Suppressor macrophage treated with lipopolysaccharide for 4 hours (primary cell): ENCODE measurements at regions not wholly inside any gene's neighbourhood (a gene's known extent, or its start where the extent isn't known, plus 50 kb on each side); places are given as distances from the start of the nearest gene placed in this dataset.
"Not testable (repeated sequence)": the region's sequence is repeated elsewhere in the genome, so short reads cannot be mapped to it uniquely, and the experiment has no call there.

Experiments used
- DNase-seq: peaks from one replicate; pipeline ENCODE4 v3.0.0-alpha.2; 2020

- no peak for DNase-seq
Observed at GRCh38 chr3:88298189-88298588, 148.4 kb downstream of the C3orf38 start.

GRCh38 chr3:88301273-88301995 is 151.7 kb downstream of the C3orf38 start:
- DNase-seq = no peak

- no peak for DNase-seq
Observed at GRCh38 chr3:88301996-88302393, 152.2 kb downstream of the C3orf38 start.

- DNase-seq = not testable (repeated sequence)
Observed at GRCh38 chr3:88303331-88303904, 153.7 kb downstream of the C3orf38 start.

GRCh38 chr3:88307666-88308065 is 157.9 kb downstream of the C3orf38 start:
- no peak for DNase-seq

- no peak for DNase-seq
Observed at GRCh38 chr3:88311826-88312225, 162.1 kb downstream of the C3orf38 start.

GRCh38 chr3:88312256-88312655 is 162.5 kb downstream of the C3orf38 start:
- no peak for DNase-seq

GRCh38 chr3:88318067-88318466 is 168.3 kb downstream of the C3orf38 start:
- no peak for DNase-seq

- no peak for DNase-seq
Observed at GRCh38 chr3:88321363-88322050, 171.7 kb downstream of the C3orf38 start.

GRCh38 chr3:88324788-88325187 is 175.0 kb downstream of the C3orf38 start:
- DNase-seq = no peak

- DNase-seq = no peak
Observed at GRCh38 chr3:88334187-88334868, 184.6 kb downstream of the C3orf38 start.

- DNase-seq = no peak
Observed at GRCh38 chr3:88336894-88337293, 187.1 kb downstream of the C3orf38 start.

- no peak for DNase-seq
Observed at GRCh38 chr3:88343264-88343663, 193.5 kb downstream of the C3orf38 start.

- no peak for DNase-seq
Observed at GRCh38 chr3:88346643-88347042, 196.9 kb downstream of the C3orf38 start.

GRCh38 chr3:88362428-88362827 is 212.7 kb downstream of the C3orf38 start:
- no peak for DNase-seq

- DNase-seq = no peak
Observed at GRCh38 chr3:88364926-88365325, 215.2 kb downstream of the C3orf38 start.

GRCh38 chr3:88369337-88369736 is 219.6 kb downstream of the C3orf38 start:
- DNase-seq = no peak

- DNase-seq = no peak
Observed at GRCh38 chr3:88369767-88370166, 220.0 kb downstream of the C3orf38 start.

GRCh38 chr3:88385090-88385489 is 235.3 kb downstream of the C3orf38 start:
- no peak for DNase-seq

- DNase-seq = no peak
Observed at GRCh38 chr3:88398581-88398980, 248.8 kb downstream of the C3orf38 start.

- no peak for DNase-seq
Observed at GRCh38 chr3:88403319-88403718, 253.6 kb downstream of the C3orf38 start.

GRCh38 chr3:88408097-88408496 is 258.3 kb downstream of the C3orf38 start:
- DNase-seq = no peak

- no peak for DNase-seq
Observed at GRCh38 chr3:88408935-88409334, 259.2 kb downstream of the C3orf38 start.

- no peak for DNase-seq
Observed at GRCh38 chr3:88410259-88410658, 260.5 kb downstream of the C3orf38 start.
